NCI-H446 treated with DMSO at 0.1 percent for 48 hours (cell line): ENCODE measurements at regions not wholly inside any gene's neighbourhood (a gene's known extent, or its start where the extent isn't known, plus 50 kb on each side); places are given as distances from the start of the nearest gene placed in this dataset.

Experiments used
- DNase-seq: peaks from one replicate; lab custom pipeline; 2025; lab: John Stamatoyannopoulos, UW

GRCh38 chr1:175894581-175894980 lies 151.2 kb upstream of the TNR start:
- no peak for DNase-seq

- DNase-seq = no peak
Observed at GRCh38 chr1:175893192-175893591, 149.8 kb upstream of the TNR start.

- DNase-seq = no peak
Observed at GRCh38 chr1:175892686-175893085, 149.3 kb upstream of the TNR start.

GRCh38 chr1:175891783-175892309 lies 148.5 kb upstream of the TNR start:
- no peak for DNase-seq

- DNase-seq = no peak
Observed at GRCh38 chr1:175890958-175891357, 147.6 kb upstream of the TNR start.

- no peak for DNase-seq
Observed at GRCh38 chr1:175889848-175890247, 146.5 kb upstream of the TNR start.

- DNase-seq = no peak
Observed at GRCh38 chr1:175888996-175889395, 145.6 kb upstream of the TNR start.

- DNase-seq = peak; percentile 15
Observed at GRCh38 chr1:175887981-175888428, 144.6 kb upstream of the TNR start.

GRCh38 chr1:175887521-175887920 lies 144.1 kb upstream of the TNR start:
- no peak for DNase-seq

- no peak for DNase-seq
Observed at GRCh38 chr1:175885326-175885725, 141.9 kb upstream of the TNR start.

GRCh38 chr1:175884369-175884768 lies 141.0 kb upstream of the TNR start:
- no peak for DNase-seq

GRCh38 chr1:175882192-175882591 lies 138.8 kb upstream of the TNR start:
- no peak for DNase-seq

GRCh38 chr1:175881246-175881976 lies 138.0 kb upstream of the TNR start:
- DNase-seq = no peak

- DNase-seq = no peak
Observed at GRCh38 chr1:175878775-175879174, 135.4 kb upstream of the TNR start.

- DNase-seq = peak; percentile 43
Observed at GRCh38 chr1:175877939-175878737, 134.7 kb upstream of the TNR start.

- DNase-seq = no peak
Observed at GRCh38 chr1:175875556-175875955, 132.2 kb upstream of the TNR start.

- DNase-seq = no peak
Observed at GRCh38 chr1:175874081-175874480, 130.7 kb upstream of the TNR start.

- DNase-seq = no peak
Observed at GRCh38 chr1:175873290-175873935, 130.0 kb upstream of the TNR start.

GRCh38 chr1:175872588-175872987 lies 129.2 kb upstream of the TNR start:
- no peak for DNase-seq

GRCh38 chr1:175871647-175872046 lies 128.3 kb upstream of the TNR start:
- no peak for DNase-seq

GRCh38 chr1:175870217-175870616 lies 126.8 kb upstream of the TNR start:
- no peak for DNase-seq

GRCh38 chr1:175866776-175867175 lies 123.4 kb upstream of the TNR start:
- no peak for DNase-seq
